Neural progenitor cell (in vitro differentiated cells): ENCODE measurements at regions not wholly inside any gene's neighbourhood (a gene's known extent, or its start where the extent isn't known, plus 50 kb on each side); places are given as distances from the start of the nearest gene placed in this dataset.

Source experiments
- DNase-seq: peaks from one replicate; pipeline ENCODE4 v3.0.0-alpha.2; 2016; ENCODE audit warnings: low spot score
- H2AFZ ChIP-seq: fragments of 200-600 bp; sonication (generic); replicated peaks from 2 replicates; pipeline ENCODE4 v1.6.1; 2016; ENCODE audit warnings: antibody characterized with exemption
- H3F3A ChIP-seq: fragments of 200-600 bp; sonication (generic); 2 replicates; pipeline ENCODE4 v1.6.1; 2016; ENCODE audit warnings: antibody characterized with exemption, low read depth
- H3K27ac ChIP-seq: fragments of 200-600 bp; sonication (generic); 2 replicates; pipeline ENCODE4 v1.5.1; 2016; ENCODE audit warnings: mild to moderate bottlenecking
- H3K27me3 ChIP-seq: fragments of 200-600 bp; sonication (generic); 2 replicates; pipeline ENCODE4 v1.6.1; 2016; ENCODE audit warnings: mild to moderate bottlenecking, moderate library complexity
- H3K36me3 ChIP-seq: fragments of 200-600 bp; sonication (generic); 2 replicates; pipeline ENCODE4 v1.5.1; 2016
- H3K4me1 ChIP-seq: fragments of 200-600 bp; sonication (generic); 2 replicates; pipeline ENCODE4 v1.6.1; 2016; ENCODE audit warnings: mixed run types
- H3K4me2 ChIP-seq: fragments of 200-600 bp; sonication (generic); 2 replicates; pipeline ENCODE4 v1.6.1; 2016
- H3K4me3 ChIP-seq: fragments of 200-600 bp; sonication (generic); 2 replicates; pipeline ENCODE4 v1.5.1; 2016
- H3K79me2 ChIP-seq: fragments of 200-600 bp; sonication (generic); 2 replicates; pipeline ENCODE4 v1.6.1; 2016; ENCODE audit warnings: low read depth
- H3K9ac ChIP-seq: fragments of 200-600 bp; sonication (generic); 2 replicates; pipeline ENCODE4 v1.6.1; 2016
- H3K9me3 ChIP-seq: fragments of 200-600 bp; sonication (generic); 2 replicates; pipeline ENCODE4 v1.5.1; 2016; ENCODE audit warnings: low read depth
- H4K20me1 ChIP-seq: fragments of 200-600 bp; sonication (generic); 2 replicates; pipeline ENCODE4 v1.6.1; 2016; ENCODE audit warnings: low read depth
- H3K27ac Mint-ChIP-seq: 3 replicates; pipeline ENCODE4 v1.8.0; 2021; ENCODE audit warnings: mixed read lengths
- H3K27me3 Mint-ChIP-seq: 2 replicates; pipeline ENCODE4 v1.8.0; 2022; ENCODE audit warnings: low read depth, mild to moderate bottlenecking, inconsistent platforms, moderate library complexity, mixed read lengths; ENCODE audit not compliant: insufficient read depth
- H3K36me3 Mint-ChIP-seq: 3 replicates; pipeline ENCODE4 v1.8.0; 2021; ENCODE audit warnings: mixed read lengths
- H3K4me1 Mint-ChIP-seq: 3 replicates; pipeline ENCODE4 v1.8.0; 2021; ENCODE audit warnings: mixed read lengths
- H3K4me3 Mint-ChIP-seq: 3 replicates; pipeline ENCODE4 v1.8.0; 2021; ENCODE audit warnings: mild to moderate bottlenecking, moderate library complexity, mixed read lengths
- H3K9me3 Mint-ChIP-seq: 3 replicates; pipeline ENCODE4 v1.8.0; 2020; ENCODE audit warnings: mixed read lengths
- EZH2 ChIP-seq: fragments of 200-600 bp; sonication (generic); IDR thresholded peaks from 2 replicates; pipeline ENCODE4 v1.6.1; 2017; ENCODE audit warnings: antibody characterized with exemption, mild to moderate bottlenecking, moderate library complexity
- EZH2phosphoT487 ChIP-seq: fragments of 200-600 bp; sonication (generic); IDR thresholded peaks from 2 replicates; pipeline ENCODE4 v1.6.1; 2017; ENCODE audit warnings: antibody characterized with exemption
- TF ChIP-seq, protein P1 (sequence below): fragments of 200-600 bp; sonication (generic); IDR thresholded peaks from 2 replicates; pipeline ENCODE4 v1.5.1; 2017; ENCODE audit warnings: antibody characterized with exemption, mild to moderate bottlenecking

GRCh38 chr2:59777120-59777519 lies 776.3 kb downstream of the BCL11A start:
- no peaks in the 10 kb centered on the region for H3K79me2 ChIP-seq
- Mint-ChIP-seq H3K9me3 (no peaks in the 10 kb centered on the region), H3K36me3 (no peaks in the 10 kb centered on the region), H3K4me3 (no peak overlapping the region), H3K27ac (no peak overlapping the region), H3K4me1 (peaks cover 9% of the 10 kb centered on the region), H3K27me3 (peaks cover 5% of the 10 kb centered on the region)
- H3K27me3 ChIP-seq: no peaks in the 10 kb centered on the region
- H3F3A ChIP-seq: no peaks in the 10 kb centered on the region
- TF ChIP-seq, protein P1, sequence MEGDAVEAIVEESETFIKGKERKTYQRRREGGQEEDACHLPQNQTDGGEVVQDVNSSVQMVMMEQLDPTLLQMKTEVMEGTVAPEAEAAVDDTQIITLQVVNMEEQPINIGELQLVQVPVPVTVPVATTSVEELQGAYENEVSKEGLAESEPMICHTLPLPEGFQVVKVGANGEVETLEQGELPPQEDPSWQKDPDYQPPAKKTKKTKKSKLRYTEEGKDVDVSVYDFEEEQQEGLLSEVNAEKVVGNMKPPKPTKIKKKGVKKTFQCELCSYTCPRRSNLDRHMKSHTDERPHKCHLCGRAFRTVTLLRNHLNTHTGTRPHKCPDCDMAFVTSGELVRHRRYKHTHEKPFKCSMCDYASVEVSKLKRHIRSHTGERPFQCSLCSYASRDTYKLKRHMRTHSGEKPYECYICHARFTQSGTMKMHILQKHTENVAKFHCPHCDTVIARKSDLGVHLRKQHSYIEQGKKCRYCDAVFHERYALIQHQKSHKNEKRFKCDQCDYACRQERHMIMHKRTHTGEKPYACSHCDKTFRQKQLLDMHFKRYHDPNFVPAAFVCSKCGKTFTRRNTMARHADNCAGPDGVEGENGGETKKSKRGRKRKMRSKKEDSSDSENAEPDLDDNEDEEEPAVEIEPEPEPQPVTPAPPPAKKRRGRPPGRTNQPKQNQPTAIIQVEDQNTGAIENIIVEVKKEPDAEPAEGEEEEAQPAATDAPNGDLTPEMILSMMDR: no peak
- TF ChIP-seq EZH2: no peak
- no peak for TF ChIP-seq EZH2phosphoT487
- no peak for DNase-seq
- no peak overlapping the region for H2AFZ ChIP-seq
- H3K9ac ChIP-seq: no peak overlapping the region
- no peak overlapping the region for H3K4me3 ChIP-seq
- H3K4me1 ChIP-seq: no peaks in the 10 kb centered on the region
- H3K27ac ChIP-seq: no peak overlapping the region
- no peak overlapping the region for H3K4me2 ChIP-seq
- no peaks in the 10 kb centered on the region for H3K36me3 ChIP-seq
- H4K20me1 ChIP-seq: no peaks in the 10 kb centered on the region
- no peaks in the 10 kb centered on the region for H3K9me3 ChIP-seq

GRCh38 chr2:59776726-59777008 lies 776.8 kb downstream of the BCL11A start:
- Histone ChIP-seq H3K9me3 (no peaks in the 10 kb centered on the region), H3K79me2 (no peaks in the 10 kb centered on the region), H2AFZ (no peak overlapping the region), H3K27ac (no peak overlapping the region), H3K4me1 (no peaks in the 10 kb centered on the region), H3F3A (no peaks in the 10 kb centered on the region), H3K4me2 (no peak overlapping the region), H3K36me3 (no peaks in the 10 kb centered on the region), H3K9ac (no peak overlapping the region), H4K20me1 (no peaks in the 10 kb centered on the region), H3K27me3 (no peaks in the 10 kb centered on the region), H3K4me3 (no peak overlapping the region)
- no peak for DNase-seq
- TF ChIP-seq EZH2phosphoT487 (no peak), EZH2 (no peak)
- TF ChIP-seq, protein P1: no peak
- H3K4me1 Mint-ChIP-seq: peaks cover 9% of the 10 kb centered on the region
- no peaks in the 10 kb centered on the region for H3K9me3 Mint-ChIP-seq
- H3K4me3 Mint-ChIP-seq: no peak overlapping the region
- H3K27ac Mint-ChIP-seq: no peak overlapping the region
- H3K36me3 Mint-ChIP-seq: no peaks in the 10 kb centered on the region
- H3K27me3 Mint-ChIP-seq: peaks cover 5% of the 10 kb centered on the region

GRCh38 chr2:59774821-59775433 lies 778.5 kb downstream of the BCL11A start:
- no peak for DNase-seq
- H3K4me2 ChIP-seq: no peak overlapping the region
- H3K79me2 ChIP-seq: no peaks in the 10 kb centered on the region
- TF ChIP-seq EZH2 (no peak), EZH2phosphoT487 (no peak)
- TF ChIP-seq, protein P1: peak; percentile 33
- no peaks in the 10 kb centered on the region for H3K27me3 ChIP-seq
- no peaks in the 10 kb centered on the region for H3K36me3 Mint-ChIP-seq
- H3F3A ChIP-seq: no peaks in the 10 kb centered on the region
- H3K9me3 ChIP-seq: no peaks in the 10 kb centered on the region
- peaks cover 3% of the 10 kb centered on the region for H3K27me3 Mint-ChIP-seq
- H3K4me3 ChIP-seq: no peak overlapping the region
- H3K36me3 ChIP-seq: no peaks in the 10 kb centered on the region
- H3K27ac ChIP-seq: no peak overlapping the region
- H3K4me3 Mint-ChIP-seq: no peak overlapping the region
- H4K20me1 ChIP-seq: no peaks in the 10 kb centered on the region
- H3K9ac ChIP-seq: no peak overlapping the region
- H3K4me1 Mint-ChIP-seq: peaks cover 4% of the 10 kb centered on the region
- no peaks in the 10 kb centered on the region for H3K9me3 Mint-ChIP-seq
- H3K4me1 ChIP-seq: no peaks in the 10 kb centered on the region
- H2AFZ ChIP-seq: peak overlapping the region; percentile 45
- no peak overlapping the region for H3K27ac Mint-ChIP-seq
